HEK293T (cell line): ENCODE measurements at regions not wholly inside any gene's neighbourhood (a gene's known extent, or its start where the extent isn't known, plus 50 kb on each side); places are given as distances from the start of the nearest gene placed in this dataset.

ENCODE experiments used
- CTCF ChIA-PET: fragments of 350-600 bp; formaldehyde crosslinking; extraction: SDS; loops from one replicate; lab custom pipeline; 2021; ENCODE audit warnings: antibody characterized with exemption, inconsistent platforms; lab: Yijun Ruan, JAX
- POLR2A ChIA-PET: fragments of 350-600 bp; formaldehyde crosslinking; extraction: SDS; loops from one replicate; lab custom pipeline; 2020; ENCODE audit warnings: antibody characterized with exemption, inconsistent platforms; lab: Yijun Ruan, JAX
- DNase-seq: peaks from one replicate; pipeline ENCODE4 v3.0.0; 2012; ENCODE audit warnings: mixed read lengths; ENCODE audit errors: extremely low spot score
- ARNT ChIP-seq: fragments of 450-650 bp; IDR thresholded peaks from 2 replicates; pipeline ENCODE4 v1.6.1; 2017; ENCODE audit warnings: mild to moderate bottlenecking
- BHLHE40 ChIP-seq: fragments of 450-650 bp; IDR thresholded peaks from 2 replicates; pipeline ENCODE4 v1.6.1; 2016; ENCODE audit warnings: mild to moderate bottlenecking, moderate library complexity, borderline replicate concordance
- CTBP1 ChIP-seq: fragments of 450-650 bp; IDR thresholded peaks from 2 replicates; pipeline ENCODE4 v1.6.1; 2016; ENCODE audit warnings: borderline replicate concordance
- ELF4 ChIP-seq: fragments of 450-650 bp; IDR thresholded peaks from 2 replicates; pipeline ENCODE4 v1.6.1; 2017; ENCODE audit warnings: antibody characterized with exemption
- FOXA1 ChIP-seq: fragments of 450-650 bp; IDR thresholded peaks from 2 replicates; pipeline ENCODE4 v1.6.1; 2016; ENCODE audit warnings: mild to moderate bottlenecking
- FOXK2 ChIP-seq: fragments of 450-650 bp; IDR thresholded peaks from 2 replicates; pipeline ENCODE4 v1.6.1; 2016; ENCODE audit warnings: mild to moderate bottlenecking
- FOXM1 ChIP-seq: fragments of 450-650 bp; IDR thresholded peaks from 2 replicates; pipeline ENCODE4 v1.6.1; 2017; ENCODE audit warnings: mild to moderate bottlenecking, borderline replicate concordance
- HDGF ChIP-seq: fragments of 450-650 bp; IDR thresholded peaks from 2 replicates; pipeline ENCODE4 v1.6.1; 2017; ENCODE audit warnings: antibody characterized with exemption, borderline replicate concordance
- L3MBTL2 ChIP-seq: fragments of 450-650 bp; conservative IDR thresholded peaks from 2 replicates; pipeline ENCODE4 v1.6.1; 2016; ENCODE audit warnings: mild to moderate bottlenecking
- LEF1 ChIP-seq: fragments of 450-650 bp; IDR thresholded peaks from 2 replicates; pipeline ENCODE4 v1.6.1; 2017; ENCODE audit warnings: mild to moderate bottlenecking, borderline replicate concordance
- NFRKB ChIP-seq: fragments of 450-650 bp; IDR thresholded peaks from 2 replicates; pipeline ENCODE4 v1.6.1; 2016; ENCODE audit warnings: mild to moderate bottlenecking, moderate library complexity
- SP1 ChIP-seq: fragments of 450-650 bp; IDR thresholded peaks from 2 replicates; pipeline ENCODE4 v1.6.1; 2017
- SUZ12 ChIP-seq: fragments of 450-650 bp; IDR thresholded peaks from 2 replicates; pipeline ENCODE4 v1.6.1; 2016; ENCODE audit warnings: mild to moderate bottlenecking
- TARDBP ChIP-seq: fragments of 450-650 bp; IDR thresholded peaks from 2 replicates; pipeline ENCODE4 v1.6.1; 2016
- ZNF384 ChIP-seq: fragments of 450-650 bp; IDR thresholded peaks from 2 replicates; pipeline ENCODE4 v1.6.1; 2016
- TF ChIP-seq, protein P1 (sequence below): fragments of 450-650 bp; IDR thresholded peaks from 2 replicates; pipeline ENCODE4 v1.6.1; 2016

DNA sequence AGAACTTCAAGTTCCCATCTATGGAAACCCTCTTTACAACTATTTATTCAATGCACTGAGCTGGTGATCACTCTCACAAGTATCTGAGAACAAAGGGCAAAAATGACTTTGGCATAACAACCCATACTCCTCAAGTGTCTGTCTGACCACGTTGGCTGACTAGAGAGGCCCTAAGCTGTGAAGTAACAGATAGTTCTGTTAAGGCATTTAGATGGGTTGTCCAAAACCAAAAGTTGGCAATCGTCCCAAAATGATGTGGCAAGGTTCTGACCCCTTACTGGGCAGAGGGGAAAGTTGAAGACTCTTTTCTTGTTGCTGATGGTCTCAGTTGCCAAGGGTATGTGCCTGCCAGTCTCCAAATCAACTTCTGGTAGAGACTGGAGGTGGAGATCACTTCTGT is 524.8 kb downstream of the PPARGC1A start:
- TF ChIP-seq BHLHE40 (no peak), FOXA1 (no peak), TARDBP (no peak), CTBP1 (no peak), SUZ12 (no peak), LEF1 (no peak)
- TF ChIP-seq, protein P1, sequence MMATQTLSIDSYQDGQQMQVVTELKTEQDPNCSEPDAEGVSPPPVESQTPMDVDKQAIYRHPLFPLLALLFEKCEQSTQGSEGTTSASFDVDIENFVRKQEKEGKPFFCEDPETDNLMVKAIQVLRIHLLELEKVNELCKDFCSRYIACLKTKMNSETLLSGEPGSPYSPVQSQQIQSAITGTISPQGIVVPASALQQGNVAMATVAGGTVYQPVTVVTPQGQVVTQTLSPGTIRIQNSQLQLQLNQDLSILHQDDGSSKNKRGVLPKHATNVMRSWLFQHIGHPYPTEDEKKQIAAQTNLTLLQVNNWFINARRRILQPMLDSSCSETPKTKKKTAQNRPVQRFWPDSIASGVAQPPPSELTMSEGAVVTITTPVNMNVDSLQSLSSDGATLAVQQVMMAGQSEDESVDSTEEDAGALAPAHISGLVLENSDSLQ, result no peak
- CTCF ChIA-PET, result no interaction called here
- POLR2A ChIA-PET, result no interaction called here
- DNase-seq, result no peak

- POLR2A ChIA-PET, result no interaction called here
- CTCF ChIA-PET, result no interaction called here
- TF ChIP-seq CTBP1, result no peak
- no peak for TF ChIP-seq HDGF
- no peak for TF ChIP-seq LEF1
- TF ChIP-seq FOXA1, result no peak
- no peak for TF ChIP-seq L3MBTL2
- TF ChIP-seq SUZ12, result no peak
- TF ChIP-seq, protein P1, result no peak
- no peak for TF ChIP-seq FOXM1
- no peak for TF ChIP-seq TARDBP
- TF ChIP-seq SP1, result no peak
- TF ChIP-seq ARNT, result no peak
- no peak for TF ChIP-seq BHLHE40
- no peak for TF ChIP-seq NFRKB
- no peak for TF ChIP-seq ELF4
- no peak for DNase-seq
Observed at GRCh38 chr4:23364167-23364566, 525.7 kb downstream of the PPARGC1A start.

DNA sequence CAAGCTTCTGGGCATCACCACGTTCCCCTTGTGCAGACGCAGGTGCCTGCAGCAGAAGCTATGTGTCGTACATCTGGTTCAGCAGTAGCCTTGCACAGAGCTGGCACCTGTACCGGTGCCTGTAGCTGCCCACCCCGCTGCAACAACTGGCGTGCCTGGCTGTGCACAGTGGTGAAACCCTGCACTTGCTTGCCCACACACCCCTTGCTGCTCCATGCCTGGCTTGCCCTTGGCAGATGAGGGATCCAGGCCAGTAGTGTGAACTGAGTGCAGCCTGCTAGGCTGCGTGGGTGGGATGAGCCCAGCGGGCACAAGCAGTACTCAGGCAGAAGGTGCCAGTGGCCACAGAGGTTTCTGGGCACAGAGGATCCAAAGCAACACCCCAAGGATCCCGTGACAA is 528.4 kb downstream of the PPARGC1A start:
- POLR2A ChIA-PET, result no interaction called here
- CTCF ChIA-PET, result no interaction called here
- DNase-seq, result no peak
- TF ChIP-seq L3MBTL2 (no peak), ZNF384 (no peak), NFRKB (no peak), LEF1 (no peak), FOXM1 (no peak), FOXK2 (no peak), ELF4 (no peak), SUZ12 (no peak), SP1 (no peak), CTBP1 (no peak), TARDBP (no peak), HDGF (no peak), BHLHE40 (no peak), ARNT (no peak), FOXA1 (no peak)
- TF ChIP-seq, protein P1, result no peak

GRCh38 chr4:23360718-23361117 is 529.1 kb downstream of the PPARGC1A start:
- DNase-seq, result no peak
- TF ChIP-seq TARDBP (no peak), ELF4 (no peak), SP1 (no peak), FOXM1 (no peak), FOXK2 (no peak), SUZ12 (no peak), ARNT (no peak), ZNF384 (no peak), HDGF (no peak), LEF1 (no peak)
- ChIA-PET POLR2A (no interaction called here), CTCF (no interaction called here)

- POLR2A ChIA-PET, result no interaction called here
- no peak for TF ChIP-seq SP1
- no peak for TF ChIP-seq L3MBTL2
- TF ChIP-seq, protein P1, result no peak
- TF ChIP-seq TARDBP, result no peak
- no peak for TF ChIP-seq ARNT
- TF ChIP-seq ELF4, result no peak
- TF ChIP-seq BHLHE40, result no peak
- TF ChIP-seq ZNF384, result no peak
- TF ChIP-seq FOXM1, result no peak
- TF ChIP-seq LEF1, result no peak
- TF ChIP-seq FOXA1, result no peak
- DNase-seq, result no peak
- CTCF ChIA-PET, result no interaction called here
Observed at GRCh38 chr4:23355258-23355657, 534.6 kb downstream of the PPARGC1A start.

GRCh38 chr4:23353200-23353599 is 536.6 kb downstream of the PPARGC1A start:
- TF ChIP-seq NFRKB (no peak), HDGF (no peak), L3MBTL2 (no peak), LEF1 (no peak), FOXM1 (no peak), ELF4 (no peak)
- CTCF ChIA-PET, result no interaction called here
- no peak for DNase-seq
- POLR2A ChIA-PET, result no interaction called here
